CD4-positive, alpha-beta T cell treated with Interleukin-6 at 100 ng/mL for 8 hours (primary cell): ENCODE measurements at regions not wholly inside any gene's neighbourhood (a gene's known extent, or its start where the extent isn't known, plus 50 kb on each side); places are given as distances from the start of the nearest gene placed in this dataset.
"Not testable (repeated sequence)": the region's sequence is repeated elsewhere in the genome, so short reads cannot be mapped to it uniquely, and the experiment has no call there.

Source experiments
- DNase-seq: peaks from one replicate; pipeline ENCODE4 v3.0.0-alpha.2; 2020; ENCODE audit warnings: mixed read lengths, low spot score

DNA sequence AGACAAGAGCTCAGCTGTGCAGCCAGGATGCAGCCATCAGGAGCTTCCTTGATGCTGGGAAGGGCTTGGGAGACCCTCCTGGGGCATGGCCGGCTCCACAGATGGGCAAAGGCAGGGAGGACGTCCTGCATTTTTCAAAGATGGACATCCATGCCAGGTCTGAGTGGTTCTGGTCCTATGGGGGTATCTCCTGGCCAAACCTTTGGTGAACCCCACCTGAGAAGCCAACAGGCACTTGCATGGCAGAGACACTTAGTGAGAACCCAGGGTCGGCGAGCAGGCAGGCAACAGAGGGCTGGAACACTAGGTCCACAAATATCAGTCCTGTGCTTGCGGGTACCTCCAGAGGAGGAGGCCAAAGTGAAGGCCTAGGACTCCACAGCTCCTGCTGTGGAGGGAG, 70.0 kb downstream of the KCTD15 start:
- no peak for DNase-seq

DNA sequence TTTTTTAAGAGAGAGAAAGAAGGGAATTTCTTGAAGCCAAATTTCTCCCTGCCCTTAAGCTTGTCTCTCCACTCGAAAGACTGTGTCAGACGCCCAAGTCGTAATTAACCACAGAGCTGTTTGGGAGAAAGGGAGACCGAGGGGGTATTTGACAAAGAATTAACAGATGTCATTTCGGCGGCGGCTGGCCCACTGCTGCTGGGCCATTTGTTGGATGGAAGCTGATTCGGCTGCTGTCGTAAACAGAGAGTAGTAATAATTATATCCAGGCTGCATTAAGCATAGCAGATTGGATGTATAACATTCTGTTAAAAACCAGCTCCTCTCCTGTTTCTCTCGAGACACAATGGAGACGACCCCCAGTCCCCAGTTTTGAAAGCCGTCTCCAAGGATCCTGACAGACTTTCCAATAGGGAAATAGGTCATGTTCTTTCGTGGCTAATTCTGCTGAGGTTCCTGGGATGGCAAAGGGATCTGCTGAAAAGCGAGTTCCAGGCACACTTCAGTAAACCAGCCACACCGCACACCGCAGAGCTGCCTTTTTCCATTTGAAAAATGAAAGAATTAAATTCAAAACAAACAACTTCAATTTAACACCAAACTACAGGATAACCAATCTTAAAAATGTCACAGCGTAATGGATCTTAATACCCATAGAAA, 71.5 kb downstream of the KCTD15 start:
- no peak for DNase-seq

DNA sequence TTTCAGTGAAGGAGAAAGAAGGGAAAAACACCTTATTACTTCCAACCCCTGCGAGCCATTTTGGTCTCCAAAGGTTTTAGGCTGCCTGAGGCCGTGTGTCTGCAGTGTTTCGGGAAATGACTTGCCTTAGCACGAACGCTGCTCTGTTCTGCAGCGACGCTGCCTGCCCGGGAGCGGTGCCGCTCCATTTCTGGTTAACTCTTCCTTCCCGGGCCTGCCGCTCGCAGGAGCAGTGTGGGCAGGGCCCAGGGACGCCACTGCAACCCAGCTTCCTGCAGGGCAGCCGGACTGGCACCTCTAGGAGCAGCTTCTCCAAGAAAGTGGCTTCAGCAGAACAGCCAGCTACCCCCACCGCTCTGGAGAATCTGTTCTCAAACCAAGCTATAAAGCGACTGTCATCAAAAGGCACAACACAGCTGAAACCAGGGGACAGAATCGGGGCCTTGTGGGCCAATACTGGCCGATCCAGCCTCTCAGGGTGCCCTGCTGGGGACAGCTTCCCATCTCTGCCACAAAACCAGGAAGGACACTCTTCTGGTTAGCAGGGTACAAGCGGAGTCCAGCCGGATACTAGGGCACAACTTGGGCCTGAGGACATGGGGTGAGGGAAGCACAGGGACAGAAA, 72.2 kb downstream of the KCTD15 start:
- no peak for DNase-seq

DNA sequence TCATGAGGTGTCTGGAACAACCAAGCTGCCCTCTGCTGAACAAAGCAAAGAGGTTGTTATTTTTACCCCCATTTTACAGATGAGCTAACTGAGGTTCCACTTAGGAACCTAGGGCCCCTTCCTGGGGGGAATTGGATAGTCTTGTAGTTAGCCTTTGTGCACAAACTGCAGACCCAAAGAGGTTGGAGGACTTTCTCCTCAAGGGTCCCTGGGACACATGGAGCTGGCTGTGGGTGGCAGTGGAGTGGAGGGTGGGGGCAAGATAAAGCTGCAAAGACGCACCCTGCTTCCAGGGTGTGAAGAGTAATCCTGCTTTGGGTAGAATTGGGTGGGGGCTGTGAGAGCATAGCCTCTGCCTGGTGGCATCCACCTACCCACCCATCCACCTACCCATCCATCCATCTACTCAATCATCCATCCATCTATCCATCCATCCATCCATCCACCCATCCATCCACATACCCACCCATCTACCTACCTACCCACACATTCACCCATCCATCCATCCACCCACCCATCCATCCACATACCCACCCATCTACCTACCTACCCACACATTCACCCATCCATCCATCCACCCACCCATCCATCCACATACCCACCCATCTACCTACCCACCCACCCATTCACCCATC, 73.7 kb downstream of the KCTD15 start:
- DNase-seq: not testable (repeated sequence)

- no peak for DNase-seq
Observed at GRCh38 chr19:33871605-33872004, 74.9 kb downstream of the KCTD15 start.

DNA sequence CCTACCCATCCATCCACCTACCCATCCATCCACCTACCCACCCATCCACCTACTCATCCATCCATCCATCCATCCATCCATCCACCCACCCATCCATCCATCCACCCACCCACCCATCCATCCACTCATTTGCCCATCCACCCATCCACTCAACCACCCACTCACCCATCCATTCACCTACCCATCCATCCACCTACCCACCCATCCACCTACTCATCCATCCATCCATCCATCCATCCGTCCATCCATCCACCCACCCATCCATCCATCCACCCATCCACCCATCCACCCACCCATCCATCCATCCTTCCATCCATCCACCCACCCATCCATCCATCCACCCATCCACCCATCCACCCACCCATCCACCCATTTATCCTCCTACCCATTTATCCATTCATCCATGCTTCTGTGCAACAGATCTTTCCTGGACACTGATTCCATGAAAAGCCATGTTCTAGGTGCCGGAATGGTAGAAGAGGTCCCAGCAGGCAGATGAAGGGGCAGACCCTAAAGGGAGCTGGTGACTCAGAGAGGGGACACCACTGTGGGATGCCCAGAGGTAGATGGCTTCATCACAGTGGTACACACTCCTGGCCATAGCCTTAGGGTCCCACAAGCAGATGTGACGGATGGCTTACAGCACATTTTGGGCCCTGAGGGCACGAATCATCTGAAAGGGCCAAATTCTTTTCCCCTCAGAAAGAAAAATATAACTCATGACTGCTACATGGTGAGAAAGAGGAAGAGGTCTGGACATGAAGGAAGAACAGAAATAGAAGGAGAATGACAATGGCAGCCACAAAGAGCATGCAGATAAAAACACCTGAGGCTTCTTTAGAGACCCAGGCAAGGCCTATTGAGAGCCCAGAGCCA, 76.0 kb downstream of the KCTD15 start:
- DNase-seq: no peak

GRCh38 chr19:33875071-33875470, 78.4 kb downstream of the KCTD15 start:
- DNase-seq: no peak

GRCh38 chr19:33876192-33876591, 79.5 kb downstream of the KCTD15 start:
- no peak for DNase-seq

DNA sequence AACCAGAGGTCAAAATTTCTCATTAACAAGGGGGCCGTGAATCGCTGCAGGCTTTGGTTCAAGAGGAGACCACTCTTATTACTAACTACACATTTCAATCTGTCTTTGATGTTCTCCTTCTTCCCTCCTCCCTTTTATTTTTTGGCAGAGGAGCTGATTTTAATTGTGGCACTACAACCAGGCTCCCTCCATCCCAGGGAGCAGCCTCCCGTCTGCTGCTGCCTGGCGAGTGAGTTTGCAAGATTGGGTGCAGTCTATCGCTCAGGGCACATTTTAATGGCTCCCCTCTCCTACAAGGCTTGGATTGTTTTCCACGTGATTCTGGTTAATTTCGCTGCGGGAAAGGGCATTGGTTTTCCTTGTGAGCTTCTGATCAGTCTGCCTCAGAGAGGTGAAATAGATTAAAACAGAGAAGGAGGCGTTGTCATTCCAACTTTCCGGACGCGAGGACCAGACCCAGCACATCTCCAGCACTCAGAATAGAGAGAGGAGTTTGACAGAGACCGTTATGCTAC, 81.4 kb downstream of the KCTD15 start:
- no peak for DNase-seq

DNA sequence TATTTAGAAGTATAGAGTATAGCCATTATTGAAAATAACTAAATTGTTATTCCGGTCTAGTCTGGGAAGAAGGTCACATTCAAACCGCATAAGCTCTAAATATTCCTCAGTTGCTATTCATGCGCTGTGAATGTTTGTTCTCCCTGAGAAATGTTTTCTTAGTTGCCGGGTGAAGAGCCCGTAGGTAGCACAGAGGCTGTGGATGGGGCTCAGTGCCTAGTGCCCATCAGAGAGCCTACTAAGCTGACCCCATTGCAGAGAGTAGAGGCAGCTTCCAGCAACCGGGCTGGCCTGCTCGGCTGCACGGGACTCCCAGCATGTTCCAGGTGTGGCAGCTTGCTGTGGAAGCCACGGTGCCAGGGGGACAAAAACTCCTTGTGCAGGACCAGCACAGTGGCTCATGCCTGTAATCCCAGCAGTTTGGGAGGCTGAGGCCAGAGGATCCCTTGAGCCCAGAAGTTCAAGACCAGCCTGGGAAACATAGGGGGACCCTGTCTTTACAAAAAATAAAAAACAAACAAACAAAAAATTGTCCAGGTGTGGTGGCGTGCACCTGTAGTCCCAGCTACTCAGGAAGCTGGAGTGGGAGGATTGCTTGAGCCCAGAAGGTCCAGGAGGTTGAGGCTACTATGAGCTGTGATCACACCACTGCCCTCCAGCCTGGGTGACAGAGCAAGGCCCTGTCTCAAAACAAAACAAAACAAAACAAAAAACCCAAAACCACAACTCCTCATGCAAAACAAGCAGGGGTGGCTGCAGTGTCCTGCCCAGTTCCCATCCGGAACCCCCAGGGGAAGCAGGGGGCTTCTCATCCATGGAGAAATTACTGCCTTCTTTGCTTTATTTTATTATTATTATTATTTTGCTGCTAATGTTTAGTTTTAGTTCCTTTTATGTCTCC, 82.5 kb downstream of the KCTD15 start:
- no peak for DNase-seq

DNA sequence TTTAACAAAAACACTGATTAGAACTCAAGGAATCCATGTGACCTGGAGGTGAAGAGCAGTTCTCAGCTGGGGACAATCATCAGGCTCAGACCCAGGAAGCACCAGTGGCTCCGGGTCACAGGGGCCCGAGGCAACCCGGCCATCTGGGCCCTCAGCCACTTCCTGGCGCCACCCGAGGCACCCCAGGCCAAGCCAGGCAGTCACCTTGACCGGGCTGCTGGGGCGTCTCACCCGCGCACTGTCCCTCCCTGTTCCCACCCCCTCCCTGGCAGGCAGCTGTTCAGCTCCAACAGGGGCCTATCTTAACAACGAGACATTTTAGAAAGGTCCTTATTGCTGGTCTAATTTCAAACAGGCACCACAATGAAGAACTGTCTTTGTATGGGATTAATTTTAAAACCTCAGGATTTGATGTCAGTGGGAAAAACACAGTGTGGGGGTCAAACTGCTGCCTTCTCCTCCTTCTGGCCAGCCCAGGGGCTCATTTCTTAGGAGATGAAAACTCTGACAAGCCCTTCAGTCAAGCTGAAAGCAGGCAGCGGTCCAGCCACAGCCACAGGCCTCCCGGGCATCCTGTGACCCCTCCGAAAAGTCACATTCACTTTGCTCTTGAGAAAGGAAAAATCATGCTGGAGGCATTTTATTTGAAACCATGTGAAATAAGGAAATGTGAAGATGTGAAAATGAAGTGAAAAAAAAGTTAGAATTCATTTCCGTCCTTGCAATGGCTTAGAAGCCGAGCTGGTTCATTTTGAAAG, 83.3 kb downstream of the KCTD15 start:
- no peak for DNase-seq

DNA sequence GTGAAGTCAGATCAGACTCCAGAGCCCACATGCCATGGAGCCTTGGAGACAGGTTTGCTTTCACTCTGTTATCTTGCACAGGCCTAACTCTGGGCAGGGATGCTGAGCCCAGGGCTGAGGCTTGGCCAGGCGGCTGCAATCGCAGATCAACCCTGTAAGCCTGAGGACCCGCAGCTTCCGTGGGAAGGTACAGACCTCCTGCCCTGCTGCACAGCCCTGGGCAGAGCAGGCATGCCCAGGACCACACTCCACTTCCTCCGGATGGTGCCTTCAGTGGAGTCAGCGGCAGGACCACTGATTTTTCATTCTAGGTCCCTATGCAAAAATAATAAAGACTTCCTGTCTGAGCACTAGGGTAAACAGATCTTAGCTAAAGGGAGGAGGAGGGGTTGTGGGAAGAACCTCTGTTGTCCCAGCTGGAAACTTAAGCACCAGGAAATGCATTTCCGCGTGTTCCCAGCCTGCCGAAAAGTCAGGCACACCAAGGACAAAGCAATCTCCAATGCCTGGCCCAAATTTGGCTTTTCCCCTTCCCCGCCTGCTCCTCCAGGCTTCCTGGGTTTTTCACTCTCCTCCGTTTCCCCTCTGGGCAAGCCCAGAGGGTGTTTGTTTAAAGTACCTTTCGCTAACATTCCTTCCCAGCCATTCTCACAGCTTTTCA, 87.3 kb downstream of the KCTD15 start:
- DNase-seq: no peak

- no peak for DNase-seq
Observed at GRCh38 chr19:33885236-33885635, 88.6 kb downstream of the KCTD15 start.

DNA sequence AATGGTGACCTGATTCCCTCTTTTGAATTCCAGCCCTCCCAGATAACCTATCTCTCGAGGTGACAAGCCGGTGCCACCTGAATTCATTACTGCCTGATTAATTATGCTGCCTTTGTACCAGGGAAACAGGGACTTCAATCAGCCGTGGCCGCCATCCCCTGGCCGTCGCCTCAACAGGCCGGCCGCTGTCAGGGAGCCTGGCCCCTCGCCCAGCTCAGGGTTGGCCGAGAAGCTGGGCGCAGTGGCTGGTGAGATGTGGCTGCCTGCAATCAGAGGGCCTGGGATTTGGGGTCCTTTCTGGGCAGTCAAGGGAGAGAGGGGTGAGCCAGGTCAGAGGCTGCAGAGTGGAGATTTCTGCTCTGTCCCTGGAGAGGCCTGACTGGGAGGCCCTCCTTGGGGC, 91.2 kb downstream of the KCTD15 start:
- no peak for DNase-seq

GRCh38 chr19:33888665-33889064, 92.0 kb downstream of the KCTD15 start:
- DNase-seq: no peak

GRCh38 chr19:33890569-33890968, 93.9 kb downstream of the KCTD15 start:
- no peak for DNase-seq

GRCh38 chr19:33891773-33892172, 95.1 kb downstream of the KCTD15 start:
- no peak for DNase-seq

DNA sequence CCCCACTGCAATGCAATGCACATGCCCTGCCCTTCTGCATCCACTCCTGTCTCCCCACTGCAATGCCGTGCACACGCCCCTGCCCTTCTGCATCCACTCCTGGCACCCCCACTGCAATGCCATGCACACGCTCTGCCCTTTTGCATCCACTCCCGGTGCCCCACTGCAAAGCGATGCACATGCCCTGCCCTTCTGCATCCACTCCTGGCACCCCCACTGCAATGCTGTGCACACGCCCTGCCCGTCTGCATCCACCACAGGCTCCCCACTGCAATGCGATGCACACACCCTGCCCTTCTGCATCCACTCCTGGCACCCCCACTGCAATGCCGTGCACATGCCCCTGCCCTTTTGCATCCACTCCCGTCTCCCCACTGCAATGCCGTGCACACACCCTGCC, 98.1 kb downstream of the KCTD15 start:
- no peak for DNase-seq

- no peak for DNase-seq
Observed at GRCh38 chr19:33895366-33895765, 98.7 kb downstream of the KCTD15 start.

- no peak for DNase-seq
Observed at GRCh38 chr19:33898062-33898677, 101.5 kb downstream of the KCTD15 start.
